Nephron (organoid): ENCODE measurements at regions not wholly inside any gene's neighbourhood (a gene's known extent, or its start where the extent isn't known, plus 50 kb on each side); places are given as distances from the start of the nearest gene placed in this dataset.

Experiments
- H3K27ac Mint-ChIP-seq, 3 experiments: 2 replicates each; pipeline ENCODE4 v1.8.0; 2020; ENCODE audit warnings: mixed read lengths in 3 of 3, mild to moderate bottlenecking in 2 of 3, moderate library complexity in 1 of 3
- H3K27me3 Mint-ChIP-seq: 2 replicates; pipeline ENCODE4 v1.8.0; 2021; ENCODE audit warnings: low read depth, mild to moderate bottlenecking, moderate library complexity, mixed read lengths
- H3K36me3 Mint-ChIP-seq: 2 replicates; pipeline ENCODE4 v1.8.0; 2020; ENCODE audit warnings: low read depth, mixed read lengths
- H3K4me1 Mint-ChIP-seq: 2 replicates; pipeline ENCODE4 v1.8.0; 2020; ENCODE audit warnings: mixed read lengths
- H3K4me3 Mint-ChIP-seq, 3 experiments: 2 replicates each; pipeline ENCODE4 v1.8.0; 2020; ENCODE audit warnings: mild to moderate bottlenecking in 3 of 3, mixed read lengths in 3 of 3, moderate library complexity in 2 of 3
- H3K9me3 Mint-ChIP-seq: 2 replicates; pipeline ENCODE4 v1.8.0; 2020; ENCODE audit warnings: mixed read lengths
- CTCF ChIP-seq, 3 experiments: fragments of 200-600 bp; sonication (generic); IDR thresholded peaks; one replicate each; pipeline ENCODE4 v1.5.0; 2021; ENCODE audit warnings: antibody characterized with exemption in 3 of 3; ENCODE audit not compliant: unreplicated experiment in 3 of 3

DNA sequence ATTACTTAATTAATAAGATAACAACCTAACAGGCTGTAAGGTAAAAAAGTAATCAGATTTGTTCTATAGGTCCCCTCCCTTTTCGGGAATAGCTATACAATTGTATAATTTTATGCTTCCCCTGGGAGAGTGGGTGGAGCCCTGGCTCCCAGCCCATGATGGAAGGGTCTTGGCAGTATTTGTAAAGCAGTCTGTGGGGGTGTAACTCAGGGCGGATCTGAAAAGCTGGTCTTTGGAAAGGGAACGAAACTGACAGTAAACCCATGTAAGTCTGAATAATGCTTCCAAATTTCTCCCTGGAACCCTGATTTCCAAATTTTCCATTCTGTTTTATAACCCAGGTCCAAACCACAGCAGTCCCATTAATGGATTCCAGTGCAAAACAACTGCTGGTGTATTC, 110.4 kb downstream of the DAD1 start:
- H3K36me3 Mint-ChIP-seq = no peaks in the 10 kb centered on the region
- H3K27me3 Mint-ChIP-seq = peaks cover 18% of the 10 kb centered on the region
- H3K4me1 Mint-ChIP-seq = peaks cover 78% of the 10 kb centered on the region
- peak overlapping the region; percentile 22 to 87 (median 42) for H3K27ac Mint-ChIP-seq
- no peak for TF ChIP-seq CTCF (IDR thresholded peaks at IDR 0.05; ENCODE audit: unreplicated experiment in 3 of 3)
- no peaks in the 10 kb centered on the region for H3K9me3 Mint-ChIP-seq
- H3K4me3 Mint-ChIP-seq = peak overlapping the region in 2 of 3 experiments; percentile 5 to 20

GRCh38 chr14:22478247-22478646, 110.8 kb downstream of the DAD1 start:
- Mint-ChIP-seq H3K4me3 (no peak overlapping the region), H3K27me3 (peaks cover 18% of the 10 kb centered on the region)
- TF ChIP-seq CTCF (IDR thresholded peaks at IDR 0.05; ENCODE audit: unreplicated experiment in 3 of 3) = no peak

GRCh38 chr14:22477569-22478194, 111.3 kb downstream of the DAD1 start:
- Mint-ChIP-seq H3K27me3 (peaks cover 18% of the 10 kb centered on the region), H3K9me3 (no peaks in the 10 kb centered on the region), H3K27ac (peak overlapping the region in 2 of 3 experiments; percentile 40 to 50), H3K36me3 (no peaks in the 10 kb centered on the region), H3K4me1 (peaks cover 75% of the 10 kb centered on the region), H3K4me3 (no peak overlapping the region)
- TF ChIP-seq CTCF (IDR thresholded peaks at IDR 0.05; ENCODE audit: unreplicated experiment in 3 of 3) = no peak

More at GRCh38 chr14:22478247-22478646, 110.8 kb downstream of the DAD1 start:
- no peaks in the 10 kb centered on the region for H3K36me3 Mint-ChIP-seq
- peaks cover 75% of the 10 kb centered on the region for H3K4me1 Mint-ChIP-seq
- H3K9me3 Mint-ChIP-seq = no peaks in the 10 kb centered on the region
- H3K27ac Mint-ChIP-seq = peak overlapping the region in 1 of 3 experiments; percentile 87

DNA sequence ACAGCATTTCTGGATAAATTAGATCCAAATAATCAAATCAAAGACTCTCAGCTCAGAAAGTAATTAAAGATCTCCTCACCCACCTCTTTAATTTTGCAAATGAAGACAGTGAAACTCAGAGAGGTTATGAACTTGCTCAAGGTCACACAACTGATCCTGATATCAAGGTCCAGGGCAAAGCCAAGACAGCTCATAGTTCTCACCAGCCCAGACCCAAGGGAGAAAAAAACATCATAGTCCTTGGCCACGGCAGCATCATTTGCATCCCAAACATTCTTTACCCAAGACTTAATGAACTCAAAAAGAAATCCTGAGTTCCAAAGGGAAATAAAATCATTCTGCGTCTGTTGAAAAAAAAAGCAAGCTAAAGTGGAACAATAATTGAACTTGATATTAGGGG, 112.1 kb downstream of the DAD1 start:
- H3K36me3 Mint-ChIP-seq = no peaks in the 10 kb centered on the region
- peaks cover 18% of the 10 kb centered on the region for H3K27me3 Mint-ChIP-seq
- H3K4me1 Mint-ChIP-seq = peaks cover 71% of the 10 kb centered on the region
- no peak overlapping the region for H3K4me3 Mint-ChIP-seq
- H3K27ac Mint-ChIP-seq = no peak overlapping the region
- no peaks in the 10 kb centered on the region for H3K9me3 Mint-ChIP-seq
- TF ChIP-seq CTCF (IDR thresholded peaks at IDR 0.05; ENCODE audit: unreplicated experiment in 3 of 3) = no peak

DNA sequence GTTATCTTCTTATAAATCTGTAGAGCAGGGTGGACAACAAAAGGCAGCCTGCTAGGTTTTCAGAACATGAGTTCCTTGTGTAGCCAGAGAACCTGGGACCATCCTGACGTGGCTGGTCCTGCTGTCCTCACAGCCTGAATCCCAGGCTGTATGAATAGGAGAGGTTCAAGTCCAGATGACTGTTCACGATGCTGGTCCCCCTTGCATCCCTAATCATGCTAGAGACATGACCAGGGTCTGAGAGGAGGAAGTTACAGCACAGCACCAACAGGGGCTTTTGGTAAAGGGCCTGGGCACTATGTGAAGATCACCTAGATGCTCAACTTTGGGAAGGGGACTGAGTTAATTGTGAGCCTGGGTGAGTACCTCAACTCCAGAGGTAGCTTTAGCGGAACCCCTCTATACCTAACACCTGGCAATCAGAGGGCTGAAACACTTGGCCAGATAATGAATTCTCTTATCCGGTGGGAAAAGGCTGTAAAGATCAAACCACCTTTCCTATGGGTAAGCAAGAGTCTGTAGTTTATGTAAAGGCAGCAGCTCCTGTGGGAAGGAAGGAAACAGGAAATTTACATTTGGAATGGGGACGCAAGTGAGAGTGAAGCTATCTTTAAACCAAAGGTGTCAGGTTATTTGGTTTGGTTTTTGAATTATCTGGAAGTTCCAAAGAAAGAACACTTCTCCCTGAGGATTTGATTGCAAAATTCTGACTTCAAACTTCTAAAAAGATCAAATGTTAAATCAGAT, 112.8 kb downstream of the DAD1 start:
- Mint-ChIP-seq H3K27me3 (peaks cover 12% of the 10 kb centered on the region), H3K27ac (peak overlapping the region in 2 of 3 experiments; percentile 8 to 52), H3K4me1 (peaks cover 68% of the 10 kb centered on the region), H3K4me3 (no peak overlapping the region), H3K9me3 (no peaks in the 10 kb centered on the region), H3K36me3 (no peaks in the 10 kb centered on the region)
- no peak for TF ChIP-seq CTCF (IDR thresholded peaks at IDR 0.05; ENCODE audit: unreplicated experiment in 3 of 3)
